Lower leg skin (tissue), 4 donors: ENCODE measurements at regions not wholly inside any gene's neighbourhood (a gene's known extent, or its start where the extent isn't known, plus 50 kb on each side); places are given as distances from the start of the nearest gene placed in this dataset.

Experiments used
- DNase-seq, 2 donors: peaks; one replicate each; pipeline ENCODE4 v3.0.0-alpha.2; 2019; ENCODE audit warnings: low spot score in 2 of 2
- H3K4me3 ChIP-seq: fragments of 200-600 bp; sonication (generic); 2 replicates; pipeline ENCODE4 v1.5.1; 2017; ENCODE audit warnings: mild to moderate bottlenecking, low read depth; ENCODE audit not compliant: poor library complexity, severe bottlenecking
- POLR2A ChIP-seq, 2 donors: fragments of 450-650 bp; IDR thresholded peaks; one replicate each; pipeline ENCODE4 v1.6.1; 2016 to 2017; ENCODE audit warnings: antibody characterized with exemption in 2 of 2, mild to moderate bottlenecking in 1 of 2, moderate library complexity in 1 of 2
- WGBS, 2 donors: methylation state at CpG; one replicate each; pipeline ENCODE4 v1.1.5; 2018; 5-methylcytosine and 5-hydroxymethylcytosine counted together
- intact Hi-C: fragments of 100-400 bp; cut with DNase I; formaldehyde crosslinking; loops from one replicate; pipeline ENCODE4 v1.15.0; 2023; ENCODE audit warnings: low total_unique reads
- TF ChIP-seq, protein P1 (sequence below), 3 donors: fragments of 450-650 bp; IDR thresholded peaks; one replicate each; pipeline ENCODE4 v1.5.1; 2016; ENCODE audit warnings: antibody characterized with exemption in 3 of 3, mild to moderate bottlenecking in 3 of 3, moderate library complexity in 2 of 3

DNA sequence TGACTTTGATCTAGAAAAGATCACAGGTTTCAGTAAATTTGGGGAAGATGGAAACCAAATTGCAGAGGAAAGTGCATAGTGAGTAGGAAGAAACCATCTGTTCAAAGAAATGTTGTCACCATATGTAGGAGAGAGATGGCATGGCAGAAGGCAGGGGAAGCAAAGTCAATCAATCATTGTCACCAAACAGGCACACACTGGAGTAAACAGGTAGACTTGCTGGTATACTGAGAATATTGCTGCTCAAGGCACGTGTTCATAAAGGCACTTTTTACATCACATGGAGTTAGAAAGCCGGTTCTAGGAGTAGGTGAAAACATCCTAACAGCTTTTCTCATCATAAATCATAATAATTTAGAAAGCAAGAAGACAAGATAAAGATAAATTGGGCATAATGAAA lies 550.5 kb upstream of the FAT1 start:
- 48 to 51% methylated on average over 2 of the region's 2 CpGs for WGBS, 2 donors
- no peak for TF ChIP-seq POLR2A (IDR thresholded peaks at IDR 0.05)
- TF ChIP-seq, protein P1, sequence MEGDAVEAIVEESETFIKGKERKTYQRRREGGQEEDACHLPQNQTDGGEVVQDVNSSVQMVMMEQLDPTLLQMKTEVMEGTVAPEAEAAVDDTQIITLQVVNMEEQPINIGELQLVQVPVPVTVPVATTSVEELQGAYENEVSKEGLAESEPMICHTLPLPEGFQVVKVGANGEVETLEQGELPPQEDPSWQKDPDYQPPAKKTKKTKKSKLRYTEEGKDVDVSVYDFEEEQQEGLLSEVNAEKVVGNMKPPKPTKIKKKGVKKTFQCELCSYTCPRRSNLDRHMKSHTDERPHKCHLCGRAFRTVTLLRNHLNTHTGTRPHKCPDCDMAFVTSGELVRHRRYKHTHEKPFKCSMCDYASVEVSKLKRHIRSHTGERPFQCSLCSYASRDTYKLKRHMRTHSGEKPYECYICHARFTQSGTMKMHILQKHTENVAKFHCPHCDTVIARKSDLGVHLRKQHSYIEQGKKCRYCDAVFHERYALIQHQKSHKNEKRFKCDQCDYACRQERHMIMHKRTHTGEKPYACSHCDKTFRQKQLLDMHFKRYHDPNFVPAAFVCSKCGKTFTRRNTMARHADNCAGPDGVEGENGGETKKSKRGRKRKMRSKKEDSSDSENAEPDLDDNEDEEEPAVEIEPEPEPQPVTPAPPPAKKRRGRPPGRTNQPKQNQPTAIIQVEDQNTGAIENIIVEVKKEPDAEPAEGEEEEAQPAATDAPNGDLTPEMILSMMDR (IDR thresholded peaks at IDR 0.05), result no peak
- DNase-seq, result no peak
- no peak overlapping the region for H3K4me3 ChIP-seq
- intact Hi-C loops, result no loop called here

DNA sequence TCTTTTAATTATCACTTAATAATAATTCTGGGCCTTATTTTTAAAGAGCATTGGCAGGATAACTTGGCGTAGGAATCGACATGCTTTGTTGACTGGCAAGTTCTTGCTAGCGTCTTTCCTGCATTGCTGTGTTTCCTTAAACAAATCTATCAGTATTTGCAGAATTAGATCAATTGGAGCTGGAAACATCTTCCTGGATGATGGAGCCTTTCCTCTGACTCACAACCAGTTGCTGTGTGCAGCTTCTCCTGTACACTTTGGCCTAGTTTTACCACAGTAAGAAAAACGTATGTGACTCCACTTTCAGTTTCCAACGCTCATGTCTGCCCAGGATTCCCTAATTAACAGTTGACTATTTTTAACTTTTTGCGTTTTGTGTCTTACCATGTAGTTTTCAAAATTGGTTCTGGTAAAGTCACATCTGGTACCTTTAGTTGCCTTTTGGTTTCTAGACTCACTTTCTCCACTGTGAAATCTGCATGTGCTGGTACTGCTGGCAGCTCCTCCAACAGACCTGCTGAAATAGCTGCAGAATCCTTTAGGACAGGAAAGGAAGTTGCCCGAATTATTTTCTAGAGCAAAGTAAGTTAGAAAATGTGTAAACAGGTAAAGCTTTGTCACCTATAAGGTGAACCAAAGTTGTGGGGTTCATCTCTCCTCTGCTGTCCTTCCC lies 553.2 kb upstream of the FAT1 start:
- intact Hi-C loops, result no loop called here
- no peak for DNase-seq
- 57 to 58% methylated on average over 7 of the region's 7 CpGs for WGBS, 2 donors
- TF ChIP-seq POLR2A (IDR thresholded peaks at IDR 0.05), result no peak
- TF ChIP-seq, protein P1 (IDR thresholded peaks at IDR 0.05), result no peak
- H3K4me3 ChIP-seq, result no peak overlapping the region

DNA sequence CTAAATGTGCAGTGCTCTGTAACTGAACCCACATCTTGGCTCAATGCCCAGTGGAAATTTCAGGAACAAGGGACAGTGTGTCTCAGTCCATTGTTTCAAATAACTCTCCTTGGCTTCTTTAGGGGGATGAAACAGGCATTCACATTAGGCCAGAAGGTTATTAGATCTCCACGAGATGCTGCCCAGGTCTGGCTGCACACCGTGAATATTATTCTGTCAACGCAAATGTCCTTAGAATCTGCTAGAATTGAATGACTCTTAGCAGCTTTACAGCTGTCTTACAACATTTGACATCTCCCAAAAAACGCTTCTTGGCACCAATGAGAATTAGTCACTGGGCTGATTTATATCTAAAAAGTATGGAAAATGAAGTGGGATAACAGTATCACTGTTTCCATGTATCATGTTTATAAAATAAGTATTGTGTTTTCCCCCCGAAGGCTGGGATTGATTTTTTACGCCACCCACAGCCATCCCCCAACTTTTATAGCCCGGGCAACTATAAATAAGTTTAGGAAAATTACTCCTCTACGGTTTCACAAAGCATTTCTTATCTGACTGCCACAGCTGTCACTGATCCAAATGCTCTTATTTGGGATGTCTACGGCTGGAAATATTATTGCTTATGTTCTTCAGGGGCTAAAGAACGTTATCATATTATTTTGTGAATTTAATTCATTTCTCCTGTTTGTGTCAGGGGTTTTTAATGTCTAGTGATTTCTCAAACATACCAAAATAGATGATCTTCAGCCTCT lies 559.7 kb upstream of the FAT1 start:
- H3K4me3 ChIP-seq, result no peak overlapping the region
- TF ChIP-seq, protein P1 (IDR thresholded peaks at IDR 0.05), result no peak
- no peak for TF ChIP-seq POLR2A (IDR thresholded peaks at IDR 0.05)
- 23 to 27% methylated on average over 10 of the region's 10 CpGs for WGBS, 2 donors
- intact Hi-C loops, result no loop called here
- DNase-seq, result no peak

DNA sequence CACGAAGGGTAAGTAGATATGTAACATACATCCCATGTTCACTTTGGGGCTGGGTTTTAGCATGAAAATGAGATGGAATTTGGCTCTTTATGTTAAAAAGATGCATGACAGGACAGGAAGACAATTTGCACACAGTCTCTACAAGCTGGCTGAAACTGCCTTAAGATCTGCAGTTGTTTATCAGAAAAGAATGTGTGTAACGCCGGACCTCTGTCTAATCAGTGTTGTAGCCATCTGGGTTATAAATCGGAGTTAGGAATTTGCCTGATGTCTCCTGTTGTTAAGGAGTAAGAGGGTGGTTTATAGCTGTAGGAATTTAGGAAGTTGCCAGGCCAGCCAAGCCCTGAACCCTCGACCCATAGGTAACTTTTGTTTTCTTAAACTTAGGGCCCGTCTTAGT lies 562.9 kb upstream of the FAT1 start:
- intact Hi-C loops, result no loop called here
- TF ChIP-seq POLR2A (IDR thresholded peaks at IDR 0.05), result no peak
- TF ChIP-seq, protein P1 (IDR thresholded peaks at IDR 0.05), result no peak
- H3K4me3 ChIP-seq, result no peak overlapping the region
- WGBS, 2 donors, result 57 to 64% methylated on average over 6 of the region's 6 CpGs
- DNase-seq, result no peak

DNA sequence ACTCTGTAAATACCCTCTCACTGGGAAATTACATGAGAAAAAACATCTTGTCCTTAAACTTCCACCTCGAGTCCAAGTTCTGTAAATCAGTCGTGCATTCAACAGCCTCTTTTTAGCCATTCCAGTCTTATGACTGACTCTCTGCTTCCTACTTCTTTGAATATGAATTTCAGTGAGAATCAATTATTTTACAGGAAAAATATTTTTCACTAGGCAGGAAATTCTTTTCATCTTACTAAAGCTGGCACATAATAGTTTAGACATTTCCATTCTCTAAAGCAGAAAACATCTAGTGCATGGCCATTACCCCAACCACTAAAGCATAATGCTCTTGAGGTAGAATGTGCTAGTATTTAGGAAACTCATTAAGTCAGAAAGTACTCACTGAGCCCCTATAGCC lies 565.7 kb upstream of the FAT1 start:
- WGBS, 2 donors, result 35 to 39% methylated on average over 2 of the region's 2 CpGs
- no peak for TF ChIP-seq POLR2A (IDR thresholded peaks at IDR 0.05)
- TF ChIP-seq, protein P1 (IDR thresholded peaks at IDR 0.05), result no peak
- intact Hi-C loops, result no loop called here
- H3K4me3 ChIP-seq, result no peak overlapping the region
- no peak for DNase-seq
